ENCODE measurements at regions not wholly inside any gene's neighbourhood (a gene's known extent, or its start where the extent isn't known, plus 50 kb on each side); places are given as distances from the start of the nearest gene placed in this dataset.
"Not testable (repeated sequence)": the region's sequence is repeated elsewhere in the genome, so short reads cannot be mapped to it uniquely, and the experiment has no call there.

GRCh38 chr3:39655718-39656117 is 153.7 kb upstream of the MYRIP start:
- not testable (repeated sequence) for DNase-seq (ENCODE audit: low read depth in 2 of 2)

GRCh38 chr3:39657075-39657474 is 152.3 kb upstream of the MYRIP start:
- DNase-seq (ENCODE audit: low read depth in 2 of 2), result no peak

- no peak for DNase-seq (ENCODE audit: low read depth in 2 of 2)
Observed at GRCh38 chr3:39657775-39658174, 151.6 kb upstream of the MYRIP start.

- DNase-seq (ENCODE audit: low read depth in 2 of 2), result no peak
Observed at GRCh38 chr3:39664931-39665330, 144.5 kb upstream of the MYRIP start.

GRCh38 chr3:39665441-39665840 is 144.0 kb upstream of the MYRIP start:
- no peak for DNase-seq (ENCODE audit: low read depth in 2 of 2)

- peak; percentile 12 to 19 for DNase-seq (ENCODE audit: low read depth in 2 of 2)
Observed at GRCh38 chr3:39668420-39668819, 141.0 kb upstream of the MYRIP start.

GRCh38 chr3:39671116-39671515 is 138.3 kb upstream of the MYRIP start:
- no peak for DNase-seq (ENCODE audit: low read depth in 2 of 2)

GRCh38 chr3:39671600-39671999 is 137.8 kb upstream of the MYRIP start:
- DNase-seq (ENCODE audit: low read depth in 2 of 2), result no peak

- DNase-seq (ENCODE audit: low read depth in 2 of 2), result peak; percentile 24 to 33
Observed at GRCh38 chr3:39705351-39705900, 104.0 kb upstream of the MYRIP start.

- DNase-seq (ENCODE audit: low read depth in 2 of 2), result peak; percentile 20 to 21
Observed at GRCh38 chr3:39707314-39707909, 102.0 kb upstream of the MYRIP start.

- no peak for DNase-seq (ENCODE audit: low read depth in 2 of 2)
Observed at GRCh38 chr3:39712413-39713048, 96.9 kb upstream of the MYRIP start.

GRCh38 chr3:39713341-39713740 is 96.1 kb upstream of the MYRIP start:
- DNase-seq (ENCODE audit: low read depth in 2 of 2), result not testable (repeated sequence)

GRCh38 chr3:39716849-39717248 is 92.6 kb upstream of the MYRIP start:
- no peak for DNase-seq (ENCODE audit: low read depth in 2 of 2)

- DNase-seq (ENCODE audit: low read depth in 2 of 2), result peak; percentile 32 to 39
Observed at GRCh38 chr3:39718674-39719595, 90.5 kb upstream of the MYRIP start.

- no peak for DNase-seq (ENCODE audit: low read depth in 2 of 2)
Observed at GRCh38 chr3:39721076-39721475, 88.3 kb upstream of the MYRIP start.

- DNase-seq (ENCODE audit: low read depth in 2 of 2), result no peak
Observed at GRCh38 chr3:39724233-39724846, 85.1 kb upstream of the MYRIP start.

- DNase-seq (ENCODE audit: low read depth in 2 of 2), result no peak
Observed at GRCh38 chr3:39725321-39725720, 84.1 kb upstream of the MYRIP start.

GRCh38 chr3:39727415-39727814 is 82.0 kb upstream of the MYRIP start:
- DNase-seq (ENCODE audit: low read depth in 2 of 2), result no peak

- no peak for DNase-seq (ENCODE audit: low read depth in 2 of 2)
Observed at GRCh38 chr3:39733804-39734203, 75.6 kb upstream of the MYRIP start.

- DNase-seq (ENCODE audit: low read depth in 2 of 2), result not testable (repeated sequence)
Observed at GRCh38 chr3:39739658-39740057, 69.8 kb upstream of the MYRIP start.

GRCh38 chr3:39744746-39745145 is 64.7 kb upstream of the MYRIP start:
- DNase-seq (ENCODE audit: low read depth in 2 of 2), result no peak

GRCh38 chr3:39748002-39748401 is 61.4 kb upstream of the MYRIP start:
- no peak for DNase-seq (ENCODE audit: low read depth in 2 of 2)
